Thyroid gland (tissue), 4 donors: ENCODE measurements at regions not wholly inside any gene's neighbourhood (a gene's known extent, or its start where the extent isn't known, plus 50 kb on each side); places are given as distances from the start of the nearest gene placed in this dataset.

Experiments
- DNase-seq, 2 donors: peaks; one replicate each; pipeline ENCODE4 v3.0.0-alpha.2; 2019
- H3K27ac ChIP-seq, 3 donors: fragments of 200-600 bp; sonication (generic); 1 replicate in 2 of 3; 2 replicates in 1 of 3; pipeline ENCODE4 v1.5.1; 2016 to 2019; ENCODE audit warnings: mild to moderate bottlenecking in 1 of 3, moderate library complexity in 1 of 3
- H3K27me3 ChIP-seq: fragments of 200-600 bp; sonication (generic); one replicate; pipeline ENCODE4 v1.5.1; 2019
- H3K36me3 ChIP-seq, 2 donors: fragments of 200-600 bp; sonication (generic); one replicate each; pipeline ENCODE4 v1.5.1; 2016 to 2019
- H3K4me1 ChIP-seq, 2 donors: fragments of 200-600 bp; sonication (generic); one replicate each; pipeline ENCODE4 v1.5.1; 2017 to 2019
- H3K4me3 ChIP-seq, 3 donors: fragments of 200-600 bp; sonication (generic); replicated peaks in 1 of 3; 1 replicate in 2 of 3; 2 replicates in 1 of 3; pipeline ENCODE4 v1.5.1; 2016; ENCODE audit warnings: mild to moderate bottlenecking in 1 of 3
- H3K9me3 ChIP-seq: fragments of 200-600 bp; sonication (generic); one replicate; pipeline ENCODE4 v1.5.1; 2017
- POLR2A ChIP-seq, 2 donors: fragments of 450-650 bp; IDR thresholded peaks; one replicate each; pipeline ENCODE4 v1.6.1; 2017; ENCODE audit warnings: antibody characterized with exemption in 2 of 2, mild to moderate bottlenecking in 2 of 2, moderate library complexity in 1 of 2
- WGBS, 2 donors: methylation state at CpG; one replicate each; pipeline ENCODE4 v1.1.5; 2017; 5-methylcytosine and 5-hydroxymethylcytosine counted together
- intact Hi-C: fragments of 100-400 bp; cut with DNase I; formaldehyde crosslinking; loops from one replicate; pipeline ENCODE4 v1.15.1; 2023
- TF ChIP-seq, protein P1 (sequence below), 6 experiments: fragments of 200-600 bp in 3 of 6; fragments of 450-650 bp in 3 of 6; sonication (generic) in 3 of 6; IDR thresholded peaks; one replicate each; pipeline ENCODE4 v1.5.1; 2016 to 2019; ENCODE audit warnings: antibody characterized with exemption in 6 of 6, mild to moderate bottlenecking in 2 of 6, inconsistent platforms in 1 of 6, moderate library complexity in 1 of 6

DNA sequence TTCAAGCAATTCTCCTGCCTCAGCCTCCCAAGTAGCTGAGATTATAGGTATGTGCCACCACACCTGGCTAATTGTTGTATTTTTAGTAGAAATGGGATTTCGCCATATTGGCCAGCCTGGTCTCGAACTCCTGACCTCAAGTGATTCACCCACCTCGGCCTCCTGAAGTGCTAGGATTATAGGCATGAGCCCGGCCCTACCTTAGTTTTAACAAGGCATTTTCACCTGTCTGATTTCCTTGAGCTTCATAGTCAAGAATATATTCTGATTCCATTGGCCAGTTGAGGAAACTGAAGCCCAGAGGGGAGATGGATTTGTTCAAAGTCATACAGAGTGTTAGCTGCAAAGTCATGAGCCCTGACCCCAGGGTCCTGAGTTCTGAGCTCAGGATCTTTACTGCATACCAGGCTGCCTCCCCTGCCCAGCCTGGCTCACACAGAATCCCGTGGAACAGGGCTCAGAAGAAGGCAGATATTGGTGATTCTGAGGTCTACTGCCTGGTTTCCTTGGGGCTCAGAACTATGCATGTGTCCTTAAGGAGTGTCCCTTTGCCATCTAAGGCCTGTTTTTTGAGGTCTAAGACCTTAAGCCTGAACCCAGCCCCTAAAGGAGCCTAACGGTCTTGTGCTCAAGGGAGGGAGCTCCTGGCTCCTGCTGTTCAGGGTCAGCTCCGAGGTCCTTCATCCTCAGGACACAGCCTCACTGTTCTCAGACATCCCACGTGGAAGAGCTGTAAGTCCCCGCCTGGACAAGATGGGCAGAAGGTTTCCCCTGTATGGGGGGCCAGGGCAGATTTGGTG lies 134.4 kb downstream of the SMAD6 start:
- whole genome bisulfite sequencing, 2 donors = 86 to 96% methylated on average over 8 to 9 of the region's 9 CpGs
- no peak for TF ChIP-seq POLR2A (IDR thresholded peaks at IDR 0.05)
- TF ChIP-seq, protein P1, sequence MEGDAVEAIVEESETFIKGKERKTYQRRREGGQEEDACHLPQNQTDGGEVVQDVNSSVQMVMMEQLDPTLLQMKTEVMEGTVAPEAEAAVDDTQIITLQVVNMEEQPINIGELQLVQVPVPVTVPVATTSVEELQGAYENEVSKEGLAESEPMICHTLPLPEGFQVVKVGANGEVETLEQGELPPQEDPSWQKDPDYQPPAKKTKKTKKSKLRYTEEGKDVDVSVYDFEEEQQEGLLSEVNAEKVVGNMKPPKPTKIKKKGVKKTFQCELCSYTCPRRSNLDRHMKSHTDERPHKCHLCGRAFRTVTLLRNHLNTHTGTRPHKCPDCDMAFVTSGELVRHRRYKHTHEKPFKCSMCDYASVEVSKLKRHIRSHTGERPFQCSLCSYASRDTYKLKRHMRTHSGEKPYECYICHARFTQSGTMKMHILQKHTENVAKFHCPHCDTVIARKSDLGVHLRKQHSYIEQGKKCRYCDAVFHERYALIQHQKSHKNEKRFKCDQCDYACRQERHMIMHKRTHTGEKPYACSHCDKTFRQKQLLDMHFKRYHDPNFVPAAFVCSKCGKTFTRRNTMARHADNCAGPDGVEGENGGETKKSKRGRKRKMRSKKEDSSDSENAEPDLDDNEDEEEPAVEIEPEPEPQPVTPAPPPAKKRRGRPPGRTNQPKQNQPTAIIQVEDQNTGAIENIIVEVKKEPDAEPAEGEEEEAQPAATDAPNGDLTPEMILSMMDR (IDR thresholded peaks at IDR 0.05) = no peak
- intact Hi-C loops = no loop called here
- Histone ChIP-seq H3K4me3 (no peak overlapping the region), H3K27ac (peak overlapping the region in 1 of 3 donors; percentile 35), H3K9me3 (no peaks in the 10 kb centered on the region), H3K36me3 (no peaks in the 10 kb centered on the region), H3K4me1 (peaks cover under 1 to 28% of the 10 kb centered on the region in 2 donors), H3K27me3 (no peaks in the 10 kb centered on the region)
- DNase-seq = no peak

DNA sequence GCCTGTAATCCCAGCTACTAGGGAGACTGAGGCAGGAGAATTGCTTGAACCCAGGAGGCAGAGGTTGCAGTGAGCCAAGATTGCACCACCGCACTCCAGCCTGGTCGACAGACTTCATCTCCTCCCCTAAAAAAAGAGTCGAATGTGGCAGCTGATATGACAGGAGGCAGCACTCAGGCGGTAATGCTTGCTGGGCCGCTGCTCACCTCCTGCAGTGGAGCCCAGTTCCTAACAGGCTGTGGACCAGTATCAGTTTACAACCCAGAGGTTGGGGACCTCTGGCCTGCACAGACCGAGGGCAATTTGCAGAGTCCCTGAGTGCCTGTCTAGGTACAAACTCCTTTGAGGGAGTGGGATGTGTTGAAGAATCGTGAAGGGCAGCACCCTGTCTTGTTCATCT lies 136.2 kb downstream of the SMAD6 start:
- Histone ChIP-seq H3K4me1 (peaks cover 11 to 39% of the 10 kb centered on the region in 2 donors), H3K36me3 (no peaks in the 10 kb centered on the region), H3K4me3 (no peak overlapping the region), H3K27ac (no peak overlapping the region), H3K9me3 (no peaks in the 10 kb centered on the region), H3K27me3 (no peaks in the 10 kb centered on the region)
- no peak for DNase-seq
- no peak for TF ChIP-seq POLR2A (IDR thresholded peaks at IDR 0.05)
- TF ChIP-seq, protein P1 (IDR thresholded peaks at IDR 0.05) = no peak
- 78 to 83% methylated on average over 7 of the region's 7 CpGs for whole genome bisulfite sequencing, 2 donors
- intact Hi-C loops = no loop called here

DNA sequence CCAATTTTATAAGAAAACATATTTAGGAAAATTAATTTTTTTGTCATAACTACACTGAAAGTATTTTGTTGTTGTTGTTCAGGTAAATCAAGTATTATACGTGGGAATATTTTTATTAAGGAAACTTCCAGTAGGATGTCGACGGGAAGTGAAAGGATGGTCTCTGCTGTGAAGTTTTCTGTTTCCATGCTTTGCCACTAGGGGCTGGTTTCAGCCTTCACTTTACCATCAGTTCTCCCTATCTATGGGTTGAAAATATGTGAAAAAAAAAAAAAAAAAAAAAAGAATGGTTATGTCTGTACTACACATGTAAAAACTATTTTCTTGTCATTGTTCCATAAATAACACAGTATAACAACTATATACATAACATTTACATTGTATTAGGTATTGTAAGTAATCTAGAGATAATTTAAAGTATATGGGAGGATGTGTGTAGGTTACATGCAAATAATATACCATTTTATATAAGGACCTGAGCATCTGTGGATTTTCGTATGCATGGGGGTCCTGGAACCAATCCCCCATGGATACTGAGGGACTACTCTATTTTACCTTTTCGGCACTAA lies 136.7 kb downstream of the SMAD6 start:
- no peak for DNase-seq
- 67 to 68% methylated on average over 5 of the region's 5 CpGs for WGBS, 2 donors
- no peak for TF ChIP-seq POLR2A (IDR thresholded peaks at IDR 0.05)
- TF ChIP-seq, protein P1 (IDR thresholded peaks at IDR 0.05) = peak in 5 of 6 experiments; percentile 27 to 59 (median 39)
- Histone ChIP-seq H3K36me3 (no peaks in the 10 kb centered on the region), H3K9me3 (no peaks in the 10 kb centered on the region), H3K27me3 (no peaks in the 10 kb centered on the region), H3K27ac (no peak overlapping the region), H3K4me1 (peaks cover 16 to 44% of the 10 kb centered on the region in 2 donors), H3K4me3 (no peak overlapping the region)
- intact Hi-C loops = no loop called here

DNA sequence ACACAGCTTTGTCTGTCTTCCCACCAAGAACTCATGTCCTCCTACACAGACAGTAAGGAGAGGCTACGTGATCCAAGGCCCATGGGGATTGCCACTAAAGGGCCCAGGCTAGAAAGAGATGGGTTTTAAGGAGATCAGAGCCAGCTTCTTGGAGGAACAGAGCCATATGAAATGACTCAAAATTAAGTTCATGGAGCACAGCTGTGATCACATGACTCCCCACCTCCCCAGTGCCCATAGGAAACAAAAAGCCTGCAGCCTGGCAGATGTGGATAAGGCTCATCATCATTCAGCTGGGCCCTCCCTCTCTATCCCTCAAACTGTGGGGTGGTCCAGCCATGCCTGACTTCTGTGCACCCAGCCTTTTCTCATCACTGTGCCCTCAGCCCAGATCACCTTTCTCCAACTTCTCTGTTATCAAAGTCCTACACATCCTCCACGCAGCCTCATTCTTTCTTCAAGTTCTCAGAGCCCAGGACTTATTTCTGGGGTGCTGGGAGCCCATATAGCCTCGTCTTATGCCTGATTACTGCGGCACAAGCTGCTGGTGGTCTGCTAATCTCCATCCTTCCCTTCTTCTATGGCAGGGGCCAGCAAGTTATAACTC lies 137.6 kb downstream of the SMAD6 start:
- TF ChIP-seq, protein P1 (IDR thresholded peaks at IDR 0.05) = no peak
- TF ChIP-seq POLR2A (IDR thresholded peaks at IDR 0.05) = no peak
- H3K4me1 ChIP-seq = peaks cover 16 to 42% of the 10 kb centered on the region in 2 donors
- no peaks in the 10 kb centered on the region for H3K9me3 ChIP-seq
- intact Hi-C loops = loop anchor here (5.0 kb wide), 1 partner anchor 32 kb away; no protein-coding TSS in a partner anchor
- H3K27ac ChIP-seq = peak overlapping the region in 1 of 3 donors; percentile 17
- DNase-seq = no peak
- no peak overlapping the region for H3K4me3 ChIP-seq
- WGBS, 2 donors = 89 to 91% methylated on average over 4 of the region's 4 CpGs
- H3K36me3 ChIP-seq = no peaks in the 10 kb centered on the region
- H3K27me3 ChIP-seq = no peaks in the 10 kb centered on the region
